T-helper 2 cell (primary cell): ENCODE measurements at regions not wholly inside any gene's neighbourhood (a gene's known extent, or its start where the extent isn't known, plus 50 kb on each side); places are given as distances from the start of the nearest gene placed in this dataset.
"Not testable (repeated sequence)": the region's sequence is repeated elsewhere in the genome, so short reads cannot be mapped to it uniquely, and the experiment has no call there.

Experiments used
- DNase-seq, 5 experiments: peaks; one replicate each; pipeline versions ENCODE4 v3.0.0 to v3.0.0-alpha.2; 2012 to 2022

DNA sequence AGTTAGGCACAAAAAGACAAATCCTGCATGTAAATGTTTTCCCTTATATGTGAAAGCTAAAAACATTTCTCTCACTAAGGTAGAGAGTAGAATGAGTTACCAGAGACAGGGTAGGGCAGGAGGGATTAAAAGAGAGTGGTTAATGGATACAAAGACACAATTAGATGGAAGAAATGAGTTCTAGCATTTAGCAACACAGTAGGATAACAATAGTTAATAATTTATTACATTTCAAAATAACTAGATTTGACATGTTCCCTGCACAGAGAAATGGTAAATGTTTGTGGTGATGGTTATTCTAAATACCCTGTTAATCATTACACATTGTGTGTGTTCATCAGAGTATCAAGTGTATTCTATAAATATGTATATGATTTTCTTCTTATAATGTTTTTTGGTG, 1400.7 kb downstream of the OTOL1 start:
- DNase-seq: no peak

GRCh38 chr3:162932503-162932902, 1435.9 kb downstream of the OTOL1 start:
- no peak for DNase-seq

GRCh38 chr3:162933656-162934055, 1437.0 kb downstream of the OTOL1 start:
- DNase-seq: no peak

DNA sequence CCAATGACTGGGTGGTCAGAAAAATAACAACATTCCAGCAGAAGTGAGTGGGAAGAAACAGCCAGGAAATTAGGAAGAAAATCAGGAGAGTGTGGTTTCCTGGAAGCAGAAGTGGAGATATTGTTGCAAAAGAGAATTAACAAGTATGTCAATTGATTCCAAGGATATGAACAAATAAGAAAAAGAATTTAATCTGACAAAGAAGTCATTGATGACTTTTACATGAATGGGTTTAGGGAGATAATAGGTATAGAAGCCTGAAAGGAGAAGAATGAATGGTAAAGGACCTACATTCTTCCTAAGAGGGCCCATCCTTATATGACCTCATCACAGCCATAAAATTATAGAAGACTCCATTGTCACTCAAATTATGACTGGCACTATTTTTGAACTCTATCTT, 1440.1 kb downstream of the OTOL1 start:
- DNase-seq: no peak

- no peak for DNase-seq
These were observed 1441.5 kb downstream of the OTOL1 start for GRCh38 chr3:162938083-162938482.

DNA sequence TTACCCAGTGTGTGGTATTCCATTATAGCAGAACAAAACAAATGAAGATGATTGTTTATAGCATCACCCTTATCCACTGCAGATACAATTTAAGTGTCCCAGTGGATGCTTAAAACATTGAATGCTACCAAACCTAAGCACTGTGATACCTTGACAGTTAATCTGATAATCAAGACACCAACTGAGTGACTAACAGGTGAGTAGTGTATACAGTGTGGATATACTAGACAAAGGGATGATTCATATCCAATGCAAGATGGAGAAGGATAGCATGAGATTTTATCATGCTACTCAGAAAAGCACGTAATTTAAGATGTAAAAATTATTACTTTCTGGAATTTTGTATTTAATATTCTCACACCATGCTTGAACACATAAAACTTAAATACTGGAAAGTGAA, 1449.0 kb downstream of the OTOL1 start:
- DNase-seq: no peak

DNA sequence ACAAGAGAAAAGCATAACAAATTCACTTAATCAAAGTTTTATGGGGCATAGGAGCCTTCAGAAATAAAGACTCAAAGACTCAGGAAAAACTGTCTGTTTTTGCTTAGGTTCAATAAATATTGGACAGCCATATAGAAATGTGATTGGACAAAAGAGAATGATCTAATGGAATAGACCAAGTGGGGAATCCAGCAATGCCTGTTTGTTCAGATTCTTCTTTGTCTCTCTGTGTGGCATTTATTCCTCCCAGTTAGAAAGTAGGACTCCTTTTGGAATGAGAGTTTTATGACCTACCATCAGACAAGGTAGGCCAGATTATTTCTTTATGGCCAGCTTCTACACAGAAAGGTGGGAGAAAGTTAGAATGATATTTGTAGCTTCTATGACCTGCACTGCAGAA, 1460.1 kb downstream of the OTOL1 start:
- no peak for DNase-seq

GRCh38 chr3:162960269-162960668, 1463.7 kb downstream of the OTOL1 start:
- no peak for DNase-seq

DNA sequence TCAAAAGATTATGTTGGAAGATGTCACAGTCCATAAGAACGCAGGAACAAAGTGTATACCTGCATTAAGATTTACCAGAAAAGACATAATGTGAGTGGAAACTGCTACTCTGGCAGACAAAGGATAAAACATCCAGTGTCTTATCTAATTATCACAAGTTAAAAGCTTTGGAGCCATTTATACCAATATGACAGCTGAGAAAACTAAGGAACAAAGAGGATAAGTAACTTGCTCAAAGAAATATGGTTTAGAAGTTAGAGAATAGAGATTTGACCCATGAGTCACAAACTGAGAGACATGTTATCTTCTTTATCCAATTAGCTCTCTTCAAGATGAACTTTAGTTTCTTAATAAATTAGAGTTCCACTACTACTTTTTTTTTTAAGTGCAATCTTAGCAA, 1473.7 kb downstream of the OTOL1 start:
- DNase-seq: no peak

DNA sequence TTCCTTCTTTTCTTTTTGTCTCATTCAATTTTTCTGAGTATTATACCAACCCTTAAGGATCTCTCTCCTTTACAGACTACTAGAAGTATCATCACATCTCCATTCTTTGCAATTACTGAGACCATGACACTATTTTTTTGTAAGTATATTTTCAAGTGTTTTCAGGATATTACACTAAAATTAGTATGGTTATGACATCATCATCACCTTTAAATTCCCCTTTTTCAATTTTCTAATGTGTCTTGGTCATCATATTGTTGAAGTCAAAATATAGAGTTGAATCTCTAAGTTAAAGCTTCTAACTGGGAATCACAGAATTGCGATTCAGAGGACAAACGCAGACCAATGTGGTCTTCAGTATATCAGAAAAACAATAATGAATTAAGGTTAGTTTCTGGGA, 1475.1 kb downstream of the OTOL1 start:
- DNase-seq: no peak

DNA sequence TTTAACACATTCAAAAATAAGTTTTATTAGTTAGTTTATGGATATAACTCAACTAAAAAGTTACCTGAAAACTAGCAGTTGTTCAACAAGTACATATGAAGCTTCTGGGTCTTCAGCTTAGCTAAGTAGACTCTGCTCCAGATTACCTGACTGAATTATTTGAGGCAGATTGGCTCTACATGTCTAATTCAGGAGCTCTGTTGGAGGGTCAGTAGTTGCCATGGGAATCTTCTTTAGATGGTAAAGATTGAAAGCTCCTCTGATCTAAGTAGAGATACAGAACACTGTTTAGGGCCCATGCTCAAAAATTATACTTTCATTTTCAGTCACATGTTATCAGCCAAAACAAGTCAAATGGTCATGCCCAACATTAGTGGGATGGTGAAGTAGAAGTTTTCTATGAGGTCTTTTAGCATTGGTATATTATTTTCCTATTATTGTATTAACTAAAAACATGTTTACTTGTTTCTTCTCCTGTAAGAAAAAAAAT, 1476.9 kb downstream of the OTOL1 start:
- no peak for DNase-seq

- no peak for DNase-seq
These were observed 1481.5 kb downstream of the OTOL1 start for GRCh38 chr3:162978136-162978535.

DNA sequence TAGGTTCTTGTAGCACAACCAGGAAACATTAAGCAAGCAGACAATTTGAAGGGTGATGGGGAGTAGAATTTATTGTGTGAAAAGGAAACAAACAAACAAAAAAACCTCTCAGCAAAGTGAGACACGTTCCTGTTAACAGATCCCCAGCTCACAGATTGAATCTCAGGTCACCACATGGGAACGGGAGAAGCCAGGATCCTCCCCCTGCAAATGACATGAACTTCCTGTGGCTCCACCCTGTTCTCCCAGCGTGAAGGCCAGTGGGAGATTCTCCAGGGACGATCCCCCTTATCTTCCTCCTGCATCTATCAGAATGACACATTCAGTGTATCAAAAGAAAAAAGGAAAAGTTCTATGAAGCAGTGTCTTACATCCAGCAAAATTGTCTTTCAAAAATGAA, 1488.1 kb downstream of the OTOL1 start:
- DNase-seq: no peak

- DNase-seq: not testable (repeated sequence)
These were observed 1490.6 kb downstream of the OTOL1 start for GRCh38 chr3:162987085-162987794.

- DNase-seq: no peak
These were observed 1496.1 kb downstream of the OTOL1 start for GRCh38 chr3:162992741-162993140.

- DNase-seq: no peak
These were observed 1497.6 kb downstream of the OTOL1 start for GRCh38 chr3:162994165-162994564.

- DNase-seq: no peak
These were observed 1499.8 kb downstream of the OTOL1 start for GRCh38 chr3:162996368-162996767.

DNA sequence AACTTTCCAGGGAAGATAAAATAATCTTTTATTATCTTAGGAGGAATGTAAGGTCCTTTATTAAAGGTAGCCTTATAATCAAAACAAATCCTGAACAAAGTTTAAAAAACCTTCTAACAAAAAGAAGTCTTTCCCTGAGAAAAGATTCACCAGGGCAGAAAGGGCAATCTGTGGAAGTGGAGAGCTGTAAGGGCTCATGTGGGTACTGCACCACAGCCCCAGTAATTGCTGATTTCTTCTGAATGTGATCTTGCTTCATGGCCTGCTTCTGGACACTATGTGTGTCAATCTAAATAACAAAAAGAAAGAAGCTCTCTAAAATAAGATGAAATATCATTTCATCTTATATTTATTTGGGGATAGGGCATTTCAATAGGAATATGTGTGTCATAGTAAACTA, 1501.6 kb downstream of the OTOL1 start:
- DNase-seq: no peak

GRCh38 chr3:163011596-163011995, 1515.0 kb downstream of the OTOL1 start:
- no peak for DNase-seq

GRCh38 chr3:163016251-163016650, 1519.6 kb downstream of the OTOL1 start:
- no peak for DNase-seq

GRCh38 chr3:163018067-163018466, 1521.5 kb downstream of the OTOL1 start:
- DNase-seq: no peak

DNA sequence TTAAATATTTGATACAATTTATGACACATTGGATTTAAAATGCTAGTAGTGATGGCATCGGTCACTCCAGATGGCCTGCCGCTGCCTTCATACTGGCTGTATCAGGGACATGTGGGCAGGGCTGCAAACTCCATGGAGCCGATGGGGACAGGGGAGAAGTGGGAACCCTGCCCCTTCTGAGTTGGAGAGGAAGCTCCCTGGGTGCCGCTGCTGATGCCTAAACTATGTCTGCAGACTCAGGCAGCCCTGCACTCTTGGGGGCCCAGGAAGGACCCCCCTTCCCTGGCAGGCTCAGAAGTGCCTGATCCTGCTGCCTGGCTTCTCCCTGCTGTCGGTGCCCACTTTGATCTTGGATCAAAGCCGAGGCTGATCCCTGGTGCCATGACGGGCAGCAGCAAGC, 1522.1 kb downstream of the OTOL1 start:
- DNase-seq: no peak

GRCh38 chr3:163019260-163019659, 1522.7 kb downstream of the OTOL1 start:
- no peak for DNase-seq

DNA sequence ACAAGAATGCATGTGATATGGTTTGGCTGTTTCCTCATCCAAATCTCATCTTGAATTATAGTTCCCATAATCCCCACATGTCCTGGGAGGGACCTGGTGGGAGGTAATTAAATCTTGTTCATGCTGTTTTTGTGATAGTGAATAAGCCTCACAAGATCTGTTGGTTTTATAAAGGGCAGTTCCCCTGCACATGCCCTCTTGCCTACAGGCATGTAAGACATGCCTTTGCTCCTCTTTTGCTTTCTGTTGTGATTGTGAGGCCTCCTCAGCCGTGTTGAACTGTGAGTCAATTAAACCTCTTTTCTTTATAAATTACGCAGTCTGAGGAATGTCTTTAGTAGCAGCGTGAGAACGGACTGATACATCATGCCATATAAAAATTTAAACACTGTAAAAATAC, 1537.0 kb downstream of the OTOL1 start:
- DNase-seq: no peak

DNA sequence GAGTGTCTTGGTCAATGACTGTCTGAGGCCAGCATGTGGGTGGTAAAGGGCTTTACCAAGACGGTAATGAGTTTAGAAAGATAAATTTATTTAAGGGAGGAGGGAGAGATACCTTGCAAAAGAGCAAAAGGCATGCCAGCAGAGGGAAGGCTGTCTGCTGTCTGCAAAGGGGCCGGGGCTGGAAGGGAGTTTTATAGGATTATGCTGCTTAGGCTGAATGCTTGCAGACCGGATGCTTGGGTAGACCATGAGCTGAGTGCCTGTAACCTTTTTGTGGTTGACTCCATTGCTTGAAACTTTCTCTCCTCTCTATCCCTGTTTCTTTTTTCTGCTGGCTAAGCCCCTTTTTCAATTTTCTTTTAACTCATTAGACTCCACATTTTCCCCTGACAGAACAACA, 1543.0 kb downstream of the OTOL1 start:
- DNase-seq: no peak
